GM19452 (cell line): ENCODE measurements at regions not wholly inside any gene's neighbourhood (a gene's known extent, or its start where the extent isn't known, plus 50 kb on each side); places are given as distances from the start of the nearest gene placed in this dataset.
"Not testable (repeated sequence)": the region's sequence is repeated elsewhere in the genome, so short reads cannot be mapped to it uniquely, and the experiment has no call there.

ENCODE experiments used
- ATAC-seq: cut with Tn5 transposase; IDR thresholded peaks from one replicate; pipeline ENCODE4 v1.9.1; 2021; ENCODE audit not compliant: unreplicated experiment

GRCh38 chr22:22060200-22061084 lies 77.9 kb upstream of the TOP3B start:
- ATAC-seq = no peak

DNA sequence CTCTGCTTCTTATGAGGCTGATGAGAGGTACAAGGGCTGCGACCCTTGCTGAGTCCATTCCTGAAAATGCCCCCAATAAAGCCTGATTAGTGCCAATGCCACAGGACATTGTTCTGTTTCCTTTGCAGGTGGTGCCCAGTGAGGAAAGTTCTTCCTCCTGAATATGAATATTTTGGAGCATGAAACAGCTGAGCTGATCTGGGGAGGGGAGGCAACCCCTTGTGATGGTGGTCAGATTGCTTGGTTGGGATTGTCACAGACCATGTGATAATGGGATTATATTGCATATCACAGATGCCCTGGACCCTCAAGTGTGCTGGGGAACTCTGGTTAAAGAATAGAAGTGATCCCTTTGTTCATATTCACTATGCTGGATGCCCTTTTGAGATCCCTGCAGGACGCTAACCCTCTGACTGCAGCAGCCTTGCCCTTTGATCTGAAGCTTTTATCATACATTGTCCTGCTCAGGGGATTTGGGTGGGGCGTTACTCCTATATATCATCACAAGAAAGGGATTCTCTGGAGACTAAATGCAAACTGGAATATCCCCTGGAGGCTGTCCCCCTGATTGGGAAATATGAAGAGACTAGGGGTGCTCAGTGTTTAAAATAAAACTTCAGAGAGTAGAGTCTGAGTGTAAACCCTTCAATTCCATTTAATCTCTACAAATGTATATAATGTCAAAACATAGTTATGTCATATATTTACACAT lies 76.9 kb upstream of the TOP3B start:
- no peak for ATAC-seq

GRCh38 chr22:22058633-22059290 lies 76.2 kb upstream of the TOP3B start:
- no peak for ATAC-seq

GRCh38 chr22:22057617-22058378 lies 75.2 kb upstream of the TOP3B start:
- ATAC-seq = no peak

DNA sequence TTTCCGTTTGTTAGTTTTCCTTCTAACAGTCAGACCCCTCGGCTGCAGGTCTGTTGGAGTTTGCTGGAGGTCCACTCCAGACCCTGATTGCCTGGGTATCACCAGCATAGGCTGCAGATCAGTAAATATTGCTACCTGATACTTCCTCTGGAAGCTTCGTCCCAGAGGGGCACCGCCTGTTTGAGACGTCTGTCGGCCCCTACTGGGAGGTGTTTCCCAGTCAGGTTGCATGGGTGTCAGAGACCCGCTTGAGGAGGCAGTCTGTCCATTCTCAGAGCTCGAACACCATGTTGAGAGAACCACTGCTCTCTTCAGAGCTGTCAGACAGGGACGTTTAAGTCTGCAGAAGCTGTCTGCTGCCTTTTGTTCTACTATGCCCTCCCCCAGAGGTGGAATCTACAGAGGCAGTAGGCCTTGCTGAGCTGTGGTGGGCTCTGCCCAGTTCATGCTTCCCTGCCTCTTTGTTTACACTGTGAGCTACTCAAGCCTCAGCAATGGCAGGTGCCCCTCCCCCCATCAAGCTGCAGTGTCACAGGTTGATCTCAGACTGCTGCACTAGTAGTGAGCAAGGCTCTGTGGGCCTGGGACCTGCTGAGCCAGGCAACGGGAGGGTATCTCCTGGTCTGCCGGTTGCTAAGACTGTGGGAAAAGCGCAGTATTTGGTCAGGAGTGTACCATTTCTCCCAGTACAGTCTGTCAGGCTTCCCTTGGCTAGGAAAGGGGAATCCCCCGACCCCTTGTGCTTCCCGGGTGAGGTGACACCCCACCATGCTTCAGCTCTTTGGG lies 74.4 kb upstream of the TOP3B start:
- ATAC-seq = not testable (repeated sequence)

DNA sequence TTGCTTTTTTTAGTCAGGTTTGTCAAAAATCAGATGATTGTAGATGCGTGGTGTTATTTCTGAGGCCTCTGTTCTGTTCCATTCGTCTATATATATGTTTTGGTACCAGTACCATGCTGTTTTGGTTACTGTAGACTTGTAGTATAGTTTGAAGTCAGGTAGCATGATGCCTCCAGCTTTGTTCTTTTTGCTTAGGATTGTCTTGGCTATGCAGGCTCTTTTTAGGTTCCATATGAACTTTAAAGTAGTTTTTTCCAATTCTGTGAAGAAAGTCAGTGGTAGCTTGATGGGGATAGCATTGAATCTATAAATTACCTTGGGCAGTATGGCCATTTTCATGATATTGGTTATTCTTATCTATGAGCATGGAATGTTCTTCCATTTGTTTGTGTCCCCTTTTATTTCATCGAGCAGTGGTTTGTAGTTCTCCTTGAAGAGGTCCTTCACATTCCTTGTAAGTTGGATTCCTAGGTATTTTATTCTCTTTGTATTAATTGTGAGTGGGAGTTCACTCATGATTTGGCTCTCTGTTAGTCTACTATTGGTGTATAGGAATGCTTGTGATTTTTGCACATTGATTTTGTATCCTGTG lies 70.1 kb upstream of the TOP3B start:
- ATAC-seq = not testable (repeated sequence)

DNA sequence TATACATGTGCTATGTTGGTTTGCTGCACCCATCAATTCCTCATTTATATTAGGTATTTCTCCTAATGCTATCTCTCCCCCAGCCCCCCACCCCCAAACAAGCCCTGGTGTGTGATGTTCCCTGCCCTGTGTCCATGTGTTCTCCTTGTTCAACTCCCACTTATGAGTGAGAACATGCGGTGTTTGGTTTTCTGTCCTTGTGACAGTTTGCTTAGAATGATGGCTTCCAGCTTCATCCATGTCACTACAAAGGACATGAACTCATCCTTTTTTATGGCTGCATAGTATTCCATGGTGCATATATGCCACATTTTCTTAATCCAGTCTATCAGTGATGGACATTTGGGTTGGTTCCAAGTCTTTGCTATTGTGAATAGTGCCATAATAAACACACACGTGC lies 68.4 kb upstream of the TOP3B start:
- not testable (repeated sequence) for ATAC-seq

- ATAC-seq = no peak
Measured at GRCh38 chr22:22050141-22050775, 67.7 kb upstream of the TOP3B start.

- ATAC-seq = no peak
Measured at GRCh38 chr22:22049684-22050083, 67.1 kb upstream of the TOP3B start.

DNA sequence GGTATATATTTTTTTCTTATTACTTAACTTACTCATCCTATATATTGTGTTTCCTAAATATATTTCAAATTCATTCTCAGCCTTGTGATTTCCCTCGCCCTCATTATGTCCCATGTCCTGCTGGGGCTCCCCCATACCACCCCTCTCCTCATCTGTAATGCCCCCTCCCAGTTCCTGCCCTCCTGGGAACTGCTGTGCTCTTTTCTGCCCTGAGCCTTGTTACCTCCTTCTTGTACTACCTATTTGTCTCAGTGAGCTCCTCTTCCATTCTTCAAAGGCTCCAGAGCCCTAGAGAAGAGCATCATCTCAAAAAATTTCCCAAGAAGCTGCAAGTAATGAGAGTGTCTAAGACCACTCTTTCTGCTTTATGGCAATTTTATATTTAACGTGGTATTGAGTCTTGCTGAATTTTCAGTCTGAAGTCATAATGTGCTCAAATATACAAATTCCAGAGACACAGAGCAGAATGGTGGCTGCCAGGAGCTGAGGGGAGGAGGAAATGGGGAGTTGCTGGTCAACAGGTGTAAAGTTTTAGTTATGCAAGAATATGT lies 66.5 kb upstream of the TOP3B start:
- no peak for ATAC-seq

DNA sequence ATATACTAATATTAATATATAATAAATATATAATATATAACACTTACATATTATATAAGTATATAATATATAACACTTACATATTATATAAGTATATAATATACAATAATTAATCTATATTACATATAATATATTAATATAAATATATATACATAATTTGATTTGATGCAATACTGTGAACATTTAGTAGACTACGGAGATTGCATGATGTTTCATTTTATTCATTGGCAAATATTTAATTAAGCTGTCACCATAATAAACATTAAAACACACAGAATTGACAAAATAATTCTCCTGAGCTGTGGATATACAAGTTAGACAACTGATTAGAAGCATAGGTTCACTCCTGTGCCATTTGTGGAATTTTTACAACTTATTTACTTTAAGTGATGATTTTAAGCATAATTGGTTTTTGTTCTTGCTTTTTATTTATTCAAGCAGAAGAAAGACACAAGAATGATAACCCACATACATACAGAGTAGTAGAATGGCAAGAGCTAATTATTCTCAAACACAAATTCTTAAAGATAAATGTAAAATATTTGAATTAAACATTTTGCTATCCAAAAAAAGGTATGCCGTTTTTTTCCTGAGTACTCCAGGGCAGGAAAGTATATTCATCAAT lies 65.8 kb upstream of the TOP3B start:
- no peak for ATAC-seq

GRCh38 chr22:22047776-22048175 lies 65.2 kb upstream of the TOP3B start:
- ATAC-seq = no peak

DNA sequence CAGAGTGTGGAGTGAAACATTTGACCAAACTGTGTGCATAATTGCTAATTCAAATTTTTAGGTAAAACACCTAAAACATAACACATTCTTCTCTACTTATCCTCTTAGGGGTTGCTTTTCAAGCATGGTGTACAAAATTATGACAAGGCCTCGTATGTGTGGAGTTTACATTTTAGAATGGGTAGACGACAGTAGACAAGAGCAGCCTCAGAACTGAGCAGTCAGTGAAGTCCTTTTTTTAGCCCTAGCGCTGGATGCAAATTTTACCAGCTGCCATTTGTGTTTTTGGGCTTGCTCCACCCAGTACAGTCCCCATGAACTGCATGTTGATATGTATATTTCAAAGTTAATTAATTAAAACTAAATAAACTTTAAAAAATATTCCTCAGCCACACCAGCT lies 64.7 kb upstream of the TOP3B start:
- no peak for ATAC-seq

- ATAC-seq = no peak
Measured at GRCh38 chr22:22046370-22046769, 63.8 kb upstream of the TOP3B start.

GRCh38 chr22:22045571-22046335 lies 63.2 kb upstream of the TOP3B start:
- ATAC-seq = no peak

GRCh38 chr22:22044153-22044552 lies 61.6 kb upstream of the TOP3B start:
- no peak for ATAC-seq

GRCh38 chr22:22043296-22044078 lies 60.9 kb upstream of the TOP3B start:
- no peak for ATAC-seq
